ENCODE measurements at regions not wholly inside any gene's neighbourhood (a gene's known extent, or its start where the extent isn't known, plus 50 kb on each side); places are given as distances from the start of the nearest gene placed in this dataset.

DNA sequence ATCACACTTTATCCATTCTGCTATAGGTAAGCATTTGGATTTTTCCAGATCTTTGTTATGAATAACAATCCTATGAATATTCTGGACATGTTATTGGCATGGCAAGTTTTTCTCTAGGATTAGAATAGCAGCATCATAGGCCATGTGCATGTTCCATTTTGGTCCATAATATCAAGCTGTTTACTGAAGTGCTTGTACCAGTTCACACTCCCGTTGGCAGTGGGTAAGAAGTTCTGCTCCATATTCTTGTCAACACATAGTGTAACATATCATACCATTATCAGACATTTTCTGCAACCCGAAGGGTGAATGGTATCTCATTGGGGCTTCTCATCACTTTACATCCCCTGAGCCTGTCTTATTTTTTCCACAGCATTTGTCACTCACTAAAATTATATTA, 661.9 kb upstream of the SALL1 start:
- ATAC-seq (ENCODE audit: poor library complexity) = no peak
- Mint-ChIP-seq H3K4me3 (no peak overlapping the region), H3K9me3 (peaks cover 8% of the 10 kb centered on the region), H3K27me3 (no peaks in the 10 kb centered on the region), H3K4me1 (ENCODE audit: low read depth) (no peaks in the 10 kb centered on the region), H3K27ac (no peak overlapping the region), H3K36me3 (ENCODE audit: low read depth) (no peaks in the 10 kb centered on the region)
- Histone ChIP-seq H3K27ac (ENCODE audit: low read depth in 1 of 2, low read length in 2 of 2) (no peak overlapping the region), H3K9me3 (ENCODE audit: control insufficient read depth in 1 of 2, insufficient read depth in 1 of 2, low read length in 2 of 2) (peaks cover 0 to 7% of the 10 kb centered on the region in 2 experiments), H3K27me3 (ENCODE audit: control insufficient read depth in 1 of 2, insufficient read depth in 2 of 2, low read length in 2 of 2) (no peaks in the 10 kb centered on the region), H3K4me1 (ENCODE audit: insufficient read depth, low read length) (no peaks in the 10 kb centered on the region), H3K4me3 (ENCODE audit: low read length) (no peak overlapping the region), H3K36me3 (ENCODE audit: insufficient read depth, low read length) (no peaks in the 10 kb centered on the region)
- POLR2A ChIA-PET = no interaction called here
- intact Hi-C loops (cut with DNase I, micrococcal nuclease) = no loop called here
- CTCF ChIA-PET = no interaction called here
- DNase-seq = no peak
- TF ChIP-seq, protein P1, sequence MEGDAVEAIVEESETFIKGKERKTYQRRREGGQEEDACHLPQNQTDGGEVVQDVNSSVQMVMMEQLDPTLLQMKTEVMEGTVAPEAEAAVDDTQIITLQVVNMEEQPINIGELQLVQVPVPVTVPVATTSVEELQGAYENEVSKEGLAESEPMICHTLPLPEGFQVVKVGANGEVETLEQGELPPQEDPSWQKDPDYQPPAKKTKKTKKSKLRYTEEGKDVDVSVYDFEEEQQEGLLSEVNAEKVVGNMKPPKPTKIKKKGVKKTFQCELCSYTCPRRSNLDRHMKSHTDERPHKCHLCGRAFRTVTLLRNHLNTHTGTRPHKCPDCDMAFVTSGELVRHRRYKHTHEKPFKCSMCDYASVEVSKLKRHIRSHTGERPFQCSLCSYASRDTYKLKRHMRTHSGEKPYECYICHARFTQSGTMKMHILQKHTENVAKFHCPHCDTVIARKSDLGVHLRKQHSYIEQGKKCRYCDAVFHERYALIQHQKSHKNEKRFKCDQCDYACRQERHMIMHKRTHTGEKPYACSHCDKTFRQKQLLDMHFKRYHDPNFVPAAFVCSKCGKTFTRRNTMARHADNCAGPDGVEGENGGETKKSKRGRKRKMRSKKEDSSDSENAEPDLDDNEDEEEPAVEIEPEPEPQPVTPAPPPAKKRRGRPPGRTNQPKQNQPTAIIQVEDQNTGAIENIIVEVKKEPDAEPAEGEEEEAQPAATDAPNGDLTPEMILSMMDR (IDR thresholded peaks at IDR 0.05) = no peak

- Mint-ChIP-seq H3K27ac (no peak overlapping the region), H3K4me3 (no peak overlapping the region), H3K4me1 (ENCODE audit: low read depth) (no peaks in the 10 kb centered on the region), H3K36me3 (ENCODE audit: low read depth) (no peaks in the 10 kb centered on the region), H3K27me3 (no peaks in the 10 kb centered on the region), H3K9me3 (peaks cover 7% of the 10 kb centered on the region)
- intact Hi-C loops (cut with DNase I, micrococcal nuclease) = no loop called here
- Histone ChIP-seq H3K9me3 (ENCODE audit: control insufficient read depth in 1 of 2, insufficient read depth in 1 of 2, low read length in 2 of 2) (peaks cover 7% of the 10 kb centered on the region in 2 experiments), H3K4me1 (ENCODE audit: insufficient read depth, low read length) (no peaks in the 10 kb centered on the region), H3K27ac (ENCODE audit: low read depth in 1 of 2, low read length in 2 of 2) (no peak overlapping the region), H3K27me3 (ENCODE audit: control insufficient read depth in 1 of 2, insufficient read depth in 2 of 2, low read length in 2 of 2) (no peaks in the 10 kb centered on the region), H3K36me3 (ENCODE audit: insufficient read depth, low read length) (no peaks in the 10 kb centered on the region), H3K4me3 (ENCODE audit: low read length) (no peak overlapping the region)
- DNase-seq (no peak), ATAC-seq (ENCODE audit: poor library complexity) (no peak)
- TF ChIP-seq, protein P1 (IDR thresholded peaks at IDR 0.05) = no peak
- ChIA-PET POLR2A (no interaction called here), CTCF (no interaction called here)
These were observed 656.5 kb upstream of the SALL1 start for GRCh38 chr16:51807551-51807950.

- no peak overlapping the region for H3K27ac ChIP-seq (ENCODE audit: low read depth in 1 of 2, low read length in 2 of 2)
- no peaks in the 10 kb centered on the region for H3K4me1 ChIP-seq (ENCODE audit: insufficient read depth, low read length)
- DNase-seq (no peak), ATAC-seq (ENCODE audit: poor library complexity) (no peak)
- no peak overlapping the region for H3K4me3 Mint-ChIP-seq
- TF ChIP-seq, protein P1 (IDR thresholded peaks at IDR 0.05) = no peak
- H3K4me1 Mint-ChIP-seq (ENCODE audit: low read depth) = no peaks in the 10 kb centered on the region
- H3K36me3 Mint-ChIP-seq (ENCODE audit: low read depth) = no peaks in the 10 kb centered on the region
- no peaks in the 10 kb centered on the region for H3K27me3 ChIP-seq (ENCODE audit: control insufficient read depth in 1 of 2, insufficient read depth in 2 of 2, low read length in 2 of 2)
- H3K9me3 ChIP-seq (ENCODE audit: control insufficient read depth in 1 of 2, insufficient read depth in 1 of 2, low read length in 2 of 2) = peaks cover 0 to 4% of the 10 kb centered on the region in 2 experiments
- ChIA-PET POLR2A (no interaction called here), CTCF (no interaction called here)
- intact Hi-C loops (cut with DNase I, micrococcal nuclease) = no loop called here
- peaks cover 4% of the 10 kb centered on the region for H3K9me3 Mint-ChIP-seq
- H3K27ac Mint-ChIP-seq = no peak overlapping the region
- H3K36me3 ChIP-seq (ENCODE audit: insufficient read depth, low read length) = no peaks in the 10 kb centered on the region
- no peak overlapping the region for H3K4me3 ChIP-seq (ENCODE audit: low read length)
- H3K27me3 Mint-ChIP-seq = no peaks in the 10 kb centered on the region
These were observed 650.6 kb upstream of the SALL1 start for GRCh38 chr16:51801635-51802034.
